ENCODE measurements at regions not wholly inside any gene's neighbourhood (a gene's known extent, or its start where the extent isn't known, plus 50 kb on each side); places are given as distances from the start of the nearest gene placed in this dataset.
"Not testable (repeated sequence)": the region's sequence is repeated elsewhere in the genome, so short reads cannot be mapped to it uniquely, and the experiment has no call there.

DNA sequence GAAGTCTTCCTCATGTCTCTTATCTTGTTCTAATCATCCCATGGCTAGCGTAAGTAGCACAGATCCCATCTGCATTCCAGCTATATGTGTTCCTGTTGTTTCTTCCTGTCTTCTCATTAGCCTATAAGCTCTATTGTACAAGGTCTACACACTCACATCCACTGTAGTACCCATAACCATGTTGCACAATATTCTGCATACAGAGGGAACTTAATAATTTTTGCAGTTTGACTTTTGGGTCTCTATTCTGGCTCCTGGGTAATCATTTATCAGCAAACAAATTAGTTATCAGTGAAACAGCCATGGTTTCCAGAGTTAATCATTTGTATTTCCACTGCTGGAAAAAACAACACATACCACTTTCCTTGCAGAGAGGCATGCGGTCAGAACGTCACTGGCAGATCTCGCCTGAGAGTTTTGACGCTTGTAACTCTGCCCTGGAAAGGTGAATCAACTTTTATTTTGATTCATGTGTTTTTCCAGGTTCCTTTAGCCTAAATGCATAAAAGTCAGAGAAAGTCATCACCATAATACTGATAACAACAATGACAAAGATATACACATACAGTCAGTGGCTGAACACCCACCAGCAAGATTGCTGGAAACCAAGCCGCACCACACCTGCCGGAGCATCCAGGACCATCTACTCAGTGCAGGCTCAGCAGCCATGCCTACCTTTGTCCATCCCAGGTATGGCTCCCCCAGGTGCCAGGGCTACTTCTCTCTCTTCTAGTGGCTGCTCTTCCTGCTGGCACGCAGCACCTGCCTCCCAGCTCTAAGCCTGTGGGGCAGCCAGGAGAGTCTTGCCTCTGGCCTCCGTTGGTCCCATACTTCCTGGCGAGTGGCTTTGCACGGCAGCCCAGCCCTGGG is 158.2 kb downstream of the QRSL1 start:
- no peak overlapping the region for H3K27ac Mint-ChIP-seq
- intact Hi-C loops (cut with micrococcal nuclease), result no loop called here
- H3K9me3 Mint-ChIP-seq, result no peaks in the 10 kb centered on the region
- H3K27me3 Mint-ChIP-seq, result peaks cover 3% of the 10 kb centered on the region
- POLR2A ChIA-PET, result no interaction called here
- CTCF ChIA-PET, result no interaction called here
- no peak for DNase-seq
- no peak for ATAC-seq
- H3K4me1 Mint-ChIP-seq (ENCODE audit: low read depth), result no peaks in the 10 kb centered on the region
- H3K4me3 Mint-ChIP-seq, result no peak overlapping the region
- TF ChIP-seq, protein P1, sequence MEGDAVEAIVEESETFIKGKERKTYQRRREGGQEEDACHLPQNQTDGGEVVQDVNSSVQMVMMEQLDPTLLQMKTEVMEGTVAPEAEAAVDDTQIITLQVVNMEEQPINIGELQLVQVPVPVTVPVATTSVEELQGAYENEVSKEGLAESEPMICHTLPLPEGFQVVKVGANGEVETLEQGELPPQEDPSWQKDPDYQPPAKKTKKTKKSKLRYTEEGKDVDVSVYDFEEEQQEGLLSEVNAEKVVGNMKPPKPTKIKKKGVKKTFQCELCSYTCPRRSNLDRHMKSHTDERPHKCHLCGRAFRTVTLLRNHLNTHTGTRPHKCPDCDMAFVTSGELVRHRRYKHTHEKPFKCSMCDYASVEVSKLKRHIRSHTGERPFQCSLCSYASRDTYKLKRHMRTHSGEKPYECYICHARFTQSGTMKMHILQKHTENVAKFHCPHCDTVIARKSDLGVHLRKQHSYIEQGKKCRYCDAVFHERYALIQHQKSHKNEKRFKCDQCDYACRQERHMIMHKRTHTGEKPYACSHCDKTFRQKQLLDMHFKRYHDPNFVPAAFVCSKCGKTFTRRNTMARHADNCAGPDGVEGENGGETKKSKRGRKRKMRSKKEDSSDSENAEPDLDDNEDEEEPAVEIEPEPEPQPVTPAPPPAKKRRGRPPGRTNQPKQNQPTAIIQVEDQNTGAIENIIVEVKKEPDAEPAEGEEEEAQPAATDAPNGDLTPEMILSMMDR (IDR thresholded peaks at IDR 0.05), result no peak
- no peaks in the 10 kb centered on the region for H3K36me3 Mint-ChIP-seq (ENCODE audit: low read depth)

DNA sequence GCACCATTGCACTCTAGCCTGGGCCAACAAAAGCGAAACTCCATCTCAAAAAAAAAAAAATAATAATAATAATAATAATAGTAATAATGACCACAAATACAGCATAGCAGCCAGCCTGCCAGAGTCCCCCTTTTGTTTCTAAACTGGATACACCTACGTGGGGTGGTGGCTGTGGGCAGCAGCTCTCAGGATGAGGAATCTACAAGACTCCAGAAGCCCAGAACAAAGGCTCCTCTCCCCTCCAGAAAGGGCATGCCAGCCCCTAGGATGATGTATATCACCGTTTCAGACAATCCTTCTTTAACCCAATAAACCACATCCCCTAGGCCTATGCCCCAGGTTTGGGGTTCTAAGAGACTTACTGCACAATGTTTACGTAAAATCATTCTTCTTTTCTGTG is 155.9 kb downstream of the QRSL1 start:
- POLR2A ChIA-PET, result no interaction called here
- H3K4me3 Mint-ChIP-seq, result no peak overlapping the region
- ATAC-seq (no peak), DNase-seq (no peak)
- H3K4me1 Mint-ChIP-seq (ENCODE audit: low read depth), result no peaks in the 10 kb centered on the region
- H3K27ac Mint-ChIP-seq, result no peak overlapping the region
- intact Hi-C loops (cut with micrococcal nuclease), result no loop called here
- TF ChIP-seq, protein P1 (IDR thresholded peaks at IDR 0.05), result no peak
- CTCF ChIA-PET, result no interaction called here
- H3K36me3 Mint-ChIP-seq (ENCODE audit: low read depth), result no peaks in the 10 kb centered on the region
- H3K9me3 Mint-ChIP-seq, result peaks cover 2% of the 10 kb centered on the region
- peaks cover 3% of the 10 kb centered on the region for H3K27me3 Mint-ChIP-seq

DNA sequence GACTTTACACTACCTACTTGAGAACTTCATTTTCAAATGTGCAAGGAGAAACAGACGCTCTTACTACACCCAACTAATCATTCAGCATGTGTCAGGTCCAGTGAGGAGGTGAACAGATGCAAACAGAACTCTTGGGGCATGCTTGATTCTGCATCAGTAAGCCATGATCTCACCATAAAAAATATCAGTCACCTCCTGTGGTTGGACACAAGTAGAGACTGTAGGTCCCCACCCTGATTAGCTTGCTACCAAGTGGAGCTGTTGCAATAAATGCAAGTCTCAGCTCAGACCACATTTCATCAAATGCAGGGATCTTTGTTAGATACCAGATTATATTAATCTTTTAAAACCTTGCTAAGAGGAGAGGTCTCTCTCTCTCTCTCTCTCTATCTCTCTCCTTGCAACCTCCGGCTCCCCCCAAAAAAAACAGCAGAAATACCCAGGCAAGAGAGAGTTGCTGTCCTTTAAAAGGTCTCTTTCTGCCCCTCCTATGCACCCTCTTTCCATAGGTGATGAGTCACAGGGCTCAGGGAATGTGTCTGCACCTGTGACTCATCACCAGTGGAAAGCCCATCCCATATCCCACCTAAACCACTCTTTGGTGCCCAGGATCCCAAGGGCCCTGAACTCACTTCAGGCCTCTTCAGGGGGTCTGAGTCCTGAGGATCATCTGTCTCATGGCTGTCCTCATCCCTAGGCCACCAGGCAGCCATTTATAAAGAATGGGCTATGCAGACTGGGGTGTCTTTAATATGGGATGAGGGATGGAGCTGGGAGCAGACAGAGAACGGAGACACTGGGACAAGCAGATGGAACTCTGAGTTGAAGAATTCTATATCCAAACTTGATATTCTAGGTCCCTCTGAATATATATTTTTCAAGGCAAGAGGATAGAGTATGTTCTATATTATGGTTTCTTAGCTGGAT is 154.5 kb downstream of the QRSL1 start:
- peaks cover 3% of the 10 kb centered on the region for H3K9me3 Mint-ChIP-seq
- H3K4me1 Mint-ChIP-seq (ENCODE audit: low read depth), result no peaks in the 10 kb centered on the region
- POLR2A ChIA-PET, result no interaction called here
- H3K27me3 Mint-ChIP-seq, result peaks cover 3% of the 10 kb centered on the region
- TF ChIP-seq, protein P1 (IDR thresholded peaks at IDR 0.05), result no peak
- no peak overlapping the region for H3K4me3 Mint-ChIP-seq
- intact Hi-C loops (cut with micrococcal nuclease), result loop anchor here (5.0 kb wide), 1 partner anchor 287 kb away; no protein-coding TSS in a partner anchor
- H3K27ac Mint-ChIP-seq, result no peak overlapping the region
- no peak for DNase-seq
- CTCF ChIA-PET, result interaction anchor here (0.6 to 1.1 kb wide), 2 partner anchors 122 to 214 kb away, joined by 3 read pairs; no protein-coding TSS in a partner anchor
- no peaks in the 10 kb centered on the region for H3K36me3 Mint-ChIP-seq (ENCODE audit: low read depth)
- ATAC-seq, result no peak

DNA sequence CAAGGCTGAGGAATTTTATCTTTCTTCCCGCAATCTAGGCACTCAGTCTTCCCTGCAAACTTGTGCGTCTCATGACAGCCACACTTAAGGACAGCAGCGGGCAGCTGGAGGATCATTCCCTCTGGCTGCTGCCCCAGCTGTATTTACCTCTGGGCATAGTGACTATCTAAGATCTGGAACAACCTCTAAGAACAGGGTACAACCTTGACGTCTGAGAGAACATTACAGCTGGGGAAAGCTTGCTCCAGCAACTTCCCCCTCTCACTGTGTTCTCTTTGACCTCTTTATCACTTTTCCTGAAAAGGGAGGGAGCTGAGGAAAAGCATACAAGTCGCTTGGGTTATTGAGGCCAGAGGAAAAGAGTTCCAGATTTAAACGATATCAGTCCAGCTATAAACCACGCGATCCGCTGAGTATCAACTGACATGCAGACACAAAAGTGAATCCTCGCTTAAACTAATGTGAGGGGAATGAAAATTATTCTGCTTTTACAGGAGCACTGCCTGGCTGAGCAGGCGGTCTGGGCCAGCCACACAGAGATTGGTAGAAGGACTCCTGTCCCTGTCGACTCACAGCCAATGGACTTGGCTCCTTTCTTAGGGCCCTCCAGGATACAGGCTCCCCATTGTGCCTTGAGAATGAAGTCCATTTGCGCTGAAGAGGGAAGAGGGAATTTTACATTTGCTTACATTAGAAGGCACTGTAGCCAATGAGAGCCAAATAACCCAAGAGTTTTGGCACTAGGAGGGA is 153.3 kb downstream of the QRSL1 start:
- intact Hi-C loops (cut with micrococcal nuclease), result loop anchor here (5.0 kb wide), 1 partner anchor 285 kb away; no protein-coding TSS in a partner anchor
- TF ChIP-seq, protein P1 (IDR thresholded peaks at IDR 0.05), result no peak
- no peaks in the 10 kb centered on the region for H3K36me3 Mint-ChIP-seq (ENCODE audit: low read depth)
- H3K27me3 Mint-ChIP-seq, result peaks cover 6% of the 10 kb centered on the region
- POLR2A ChIA-PET, result interaction anchor here (0.8 kb wide), 1 partner anchor 15 kb away, joined by 3 read pairs; no protein-coding TSS in a partner anchor
- peaks cover 8% of the 10 kb centered on the region for H3K9me3 Mint-ChIP-seq
- ATAC-seq (no peak), DNase-seq (no peak)
- CTCF ChIA-PET, result no interaction called here
- no peaks in the 10 kb centered on the region for H3K4me1 Mint-ChIP-seq (ENCODE audit: low read depth)
- no peak overlapping the region for H3K27ac Mint-ChIP-seq
- no peak overlapping the region for H3K4me3 Mint-ChIP-seq

DNA sequence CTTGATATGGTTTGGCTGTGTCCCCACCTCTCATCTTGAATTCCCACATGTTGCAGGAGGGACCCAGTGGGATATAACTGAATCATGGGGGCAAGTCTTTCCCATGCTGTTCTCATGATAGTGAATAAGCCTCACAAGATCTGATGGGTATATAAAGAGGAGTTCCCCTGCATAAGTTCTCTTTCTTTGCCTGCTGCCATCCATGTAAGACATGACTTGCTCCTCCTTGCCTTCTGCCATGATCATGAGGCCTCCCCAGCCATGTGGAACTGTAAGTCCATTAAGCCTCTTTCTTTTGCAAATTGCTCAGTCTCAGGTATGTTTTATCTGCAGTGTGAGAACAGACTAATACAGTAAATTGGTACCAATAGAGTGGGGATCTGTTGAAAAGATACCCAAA is 150.2 kb downstream of the QRSL1 start:
- H3K27me3 Mint-ChIP-seq; POLR2A ChIA-PET; DNase-seq; H3K4me3 Mint-ChIP-seq; H3K9me3 Mint-ChIP-seq; H3K36me3 Mint-ChIP-seq (ENCODE audit: low read depth); H3K4me1 Mint-ChIP-seq (ENCODE audit: low read depth); CTCF ChIA-PET; intact Hi-C loops (cut with micrococcal nuclease); ATAC-seq; H3K27ac Mint-ChIP-seq: not testable (repeated sequence)
